ENCODE measurements at regions not wholly inside any gene's neighbourhood (a gene's known extent, or its start where the extent isn't known, plus 50 kb on each side); places are given as distances from the start of the nearest gene placed in this dataset.

- TF ChIP-seq TAF1 (IDR thresholded peaks at IDR 0.05; ENCODE audit: borderline replicate concordance, insufficient read depth, low read length) (no peak), POLR2AphosphoS5 (IDR thresholded peaks at IDR 0.05; ENCODE audit: low read depth, low read length) (no peak), REST (IDR thresholded peaks at IDR 0.05; ENCODE audit: insufficient read depth in 1 of 2, low read depth in 2 of 2, low read length in 2 of 2) (no peak)
Measured at GRCh38 chr11:15668718-15669117, 554.0 kb downstream of the INSC start.
